ENCODE measurements at regions not wholly inside any gene's neighbourhood (a gene's known extent, or its start where the extent isn't known, plus 50 kb on each side); places are given as distances from the start of the nearest gene placed in this dataset.

DNA sequence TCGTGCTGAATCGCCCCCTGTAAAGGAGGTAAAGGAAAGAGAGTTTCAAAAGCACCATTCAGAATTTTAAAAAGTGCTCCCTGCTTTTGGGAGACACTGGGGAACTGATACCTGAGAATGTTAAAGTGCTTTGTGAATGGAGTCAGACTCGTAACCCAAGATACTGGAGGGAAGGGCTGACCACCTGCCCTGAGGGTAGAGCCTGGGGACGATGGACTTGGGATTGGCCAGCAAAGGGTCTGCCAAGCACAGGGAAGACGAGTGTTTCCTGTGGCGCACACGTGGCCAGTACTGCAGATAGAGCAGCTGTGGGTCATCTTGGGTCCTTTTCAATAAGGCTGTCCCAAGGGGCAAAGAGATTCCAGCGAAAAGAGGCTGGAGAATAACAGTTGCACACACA is 1284.1 kb upstream of the AUTS2 start:
- TF ChIP-seq EZH2phosphoT487 (IDR thresholded peaks at IDR 0.05; ENCODE audit: borderline replicate concordance), result no peak
- TF ChIP-seq, protein P1, sequence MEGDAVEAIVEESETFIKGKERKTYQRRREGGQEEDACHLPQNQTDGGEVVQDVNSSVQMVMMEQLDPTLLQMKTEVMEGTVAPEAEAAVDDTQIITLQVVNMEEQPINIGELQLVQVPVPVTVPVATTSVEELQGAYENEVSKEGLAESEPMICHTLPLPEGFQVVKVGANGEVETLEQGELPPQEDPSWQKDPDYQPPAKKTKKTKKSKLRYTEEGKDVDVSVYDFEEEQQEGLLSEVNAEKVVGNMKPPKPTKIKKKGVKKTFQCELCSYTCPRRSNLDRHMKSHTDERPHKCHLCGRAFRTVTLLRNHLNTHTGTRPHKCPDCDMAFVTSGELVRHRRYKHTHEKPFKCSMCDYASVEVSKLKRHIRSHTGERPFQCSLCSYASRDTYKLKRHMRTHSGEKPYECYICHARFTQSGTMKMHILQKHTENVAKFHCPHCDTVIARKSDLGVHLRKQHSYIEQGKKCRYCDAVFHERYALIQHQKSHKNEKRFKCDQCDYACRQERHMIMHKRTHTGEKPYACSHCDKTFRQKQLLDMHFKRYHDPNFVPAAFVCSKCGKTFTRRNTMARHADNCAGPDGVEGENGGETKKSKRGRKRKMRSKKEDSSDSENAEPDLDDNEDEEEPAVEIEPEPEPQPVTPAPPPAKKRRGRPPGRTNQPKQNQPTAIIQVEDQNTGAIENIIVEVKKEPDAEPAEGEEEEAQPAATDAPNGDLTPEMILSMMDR (conservative IDR thresholded peaks at IDR 0.05; ENCODE audit: low read length), result no peak
